GM12873 (cell line): ENCODE measurements at regions not wholly inside any gene's neighbourhood (a gene's known extent, or its start where the extent isn't known, plus 50 kb on each side); places are given as distances from the start of the nearest gene placed in this dataset.

Experiments
- CTCF ChIP-seq: IDR thresholded peaks from 2 replicates; pipeline ENCODE4 v1.5.1; 2012; ENCODE audit warnings: low read depth, mild to moderate bottlenecking, moderate library complexity, low read length, control low read depth; ENCODE audit not compliant: insufficient read depth; ENCODE audit errors: missing control alignments

GRCh38 chr10:37442882-37443281, 317.5 kb downstream of the ANKRD30A start:
- no peak for TF ChIP-seq CTCF

GRCh38 chr10:37439826-37440225, 314.4 kb downstream of the ANKRD30A start:
- TF ChIP-seq CTCF, result no peak

GRCh38 chr10:37436357-37436756, 311.0 kb downstream of the ANKRD30A start:
- TF ChIP-seq CTCF, result no peak

- no peak for TF ChIP-seq CTCF
Measured at GRCh38 chr10:37434091-37434490, 308.7 kb downstream of the ANKRD30A start.
